ENCODE measurements at regions not wholly inside any gene's neighbourhood (a gene's known extent, or its start where the extent isn't known, plus 50 kb on each side); places are given as distances from the start of the nearest gene placed in this dataset.

GRCh38 chr4:57550198-57550597 is 440.0 kb upstream of the IGFBP7 start:
- DNase-seq: no peak

DNA sequence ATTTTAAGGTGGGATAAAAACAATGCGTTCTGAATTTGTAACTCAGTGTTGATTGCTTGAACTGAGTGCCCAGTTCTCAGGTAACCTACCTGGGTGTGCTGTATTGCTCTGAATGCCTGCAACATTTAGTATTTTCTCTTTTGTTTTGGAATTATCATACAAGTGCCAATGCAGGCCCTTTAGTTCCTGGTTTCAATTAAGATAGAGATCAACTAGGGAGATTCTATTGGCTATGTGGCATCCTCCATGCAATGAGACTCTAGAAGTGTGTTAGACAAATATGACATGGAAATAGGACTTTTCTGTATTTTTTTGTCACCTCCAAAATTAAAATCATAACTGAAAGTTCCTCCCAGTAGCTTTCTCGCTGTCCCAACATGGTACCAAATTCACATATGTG is 438.7 kb upstream of the IGFBP7 start:
- DNase-seq: no peak

DNA sequence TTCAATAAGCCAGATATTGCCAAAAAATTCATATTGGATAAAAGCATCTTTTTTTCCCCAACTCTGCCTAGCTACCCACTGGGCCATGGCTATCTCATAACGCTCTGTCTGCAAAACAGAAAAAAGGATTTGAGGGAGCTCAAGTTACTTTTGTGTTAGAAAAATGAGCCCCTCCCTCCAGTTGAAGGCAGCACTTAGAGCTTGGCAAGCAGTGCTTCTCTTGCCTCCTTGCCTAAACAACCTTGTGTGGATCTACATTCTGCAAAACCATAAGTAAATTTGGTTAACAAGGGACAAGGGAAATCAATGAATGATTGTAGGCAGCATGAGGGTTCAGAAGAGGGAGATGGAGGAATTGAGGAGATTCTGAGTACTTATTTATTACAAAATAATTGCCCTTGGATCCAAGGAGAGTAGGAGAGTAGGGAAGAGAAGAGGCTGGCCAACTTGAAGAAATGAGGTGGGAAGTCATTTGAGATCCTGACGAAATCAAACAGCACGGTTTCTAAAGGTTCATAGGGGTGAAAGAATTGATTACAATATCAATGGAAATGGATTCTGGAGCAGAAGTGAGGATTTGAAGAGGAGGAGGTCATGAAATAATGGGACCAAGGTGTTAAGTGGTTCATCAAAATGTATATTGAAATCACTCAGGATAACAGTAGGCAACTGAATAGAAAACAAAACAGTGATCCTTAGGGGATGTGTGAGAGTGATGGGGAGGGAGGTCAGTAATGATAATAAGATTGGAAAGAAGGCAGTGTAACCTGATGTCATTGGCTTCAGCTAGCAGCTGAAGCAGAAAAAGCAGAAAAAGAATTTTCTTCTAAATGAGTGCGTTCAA is 434.8 kb upstream of the IGFBP7 start:
- no peak for DNase-seq

GRCh38 chr4:57504797-57505530 is 394.8 kb upstream of the IGFBP7 start:
- no peak for DNase-seq

DNA sequence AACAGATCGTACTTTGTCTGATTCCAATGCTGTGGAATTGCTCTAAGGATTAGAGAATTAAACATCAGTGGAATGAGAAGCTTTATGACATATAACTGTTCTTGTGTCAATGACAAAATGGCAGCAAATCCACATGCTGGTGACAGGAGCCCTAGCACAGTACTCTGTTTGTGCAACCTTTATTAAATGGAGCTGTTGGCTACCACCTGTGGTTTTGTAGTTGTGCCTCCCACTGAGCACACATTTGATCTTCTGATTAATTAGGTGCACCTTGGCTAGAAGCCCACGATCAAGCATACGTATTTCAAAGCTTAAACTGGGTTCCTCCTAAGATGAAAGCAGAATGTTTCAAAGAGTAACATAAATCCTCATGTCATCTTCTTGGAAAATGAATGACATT is 394.0 kb upstream of the IGFBP7 start:
- DNase-seq: no peak

DNA sequence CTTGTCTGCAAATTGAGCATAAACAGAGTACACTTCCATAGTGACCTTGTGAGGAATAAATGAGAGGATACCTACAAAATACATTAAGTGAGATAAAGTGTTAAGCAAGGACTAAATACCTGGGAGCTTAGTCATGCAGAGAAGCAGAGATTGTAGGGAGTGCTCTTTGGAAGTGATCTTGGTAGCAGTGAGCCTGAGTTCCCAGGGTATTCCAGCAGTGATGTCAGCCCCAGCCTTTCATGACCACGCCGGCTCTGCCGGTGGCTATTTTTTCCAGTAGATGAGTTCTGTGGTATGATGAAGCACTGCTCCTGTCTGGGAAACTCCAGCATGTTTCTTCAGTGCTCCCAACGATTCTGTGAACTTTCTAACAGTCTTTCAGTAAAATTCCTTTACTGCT is 391.5 kb upstream of the IGFBP7 start:
- DNase-seq: no peak

- no peak for DNase-seq
These were observed 389.6 kb upstream of the IGFBP7 start for GRCh38 chr4:57499786-57500185.

DNA sequence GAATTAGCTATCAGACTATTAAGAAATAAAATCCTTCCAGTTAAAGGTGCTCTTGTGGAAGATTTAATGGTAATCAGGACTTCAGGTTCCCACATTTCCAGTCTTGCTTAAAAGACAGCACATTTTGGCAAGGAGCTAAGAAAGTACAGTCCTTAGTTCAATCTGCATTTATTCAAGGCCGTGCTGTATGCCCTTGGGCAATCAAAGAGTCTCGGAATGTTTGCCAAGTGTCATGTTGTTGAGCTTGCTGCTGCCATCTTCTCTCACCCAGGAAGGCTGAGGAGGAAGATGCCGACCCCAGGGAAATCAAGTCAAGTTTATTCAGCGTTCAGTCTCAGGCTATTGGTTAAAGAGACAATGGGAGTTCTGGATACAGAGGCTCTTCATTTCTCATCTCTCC is 388.1 kb upstream of the IGFBP7 start:
- DNase-seq: no peak

DNA sequence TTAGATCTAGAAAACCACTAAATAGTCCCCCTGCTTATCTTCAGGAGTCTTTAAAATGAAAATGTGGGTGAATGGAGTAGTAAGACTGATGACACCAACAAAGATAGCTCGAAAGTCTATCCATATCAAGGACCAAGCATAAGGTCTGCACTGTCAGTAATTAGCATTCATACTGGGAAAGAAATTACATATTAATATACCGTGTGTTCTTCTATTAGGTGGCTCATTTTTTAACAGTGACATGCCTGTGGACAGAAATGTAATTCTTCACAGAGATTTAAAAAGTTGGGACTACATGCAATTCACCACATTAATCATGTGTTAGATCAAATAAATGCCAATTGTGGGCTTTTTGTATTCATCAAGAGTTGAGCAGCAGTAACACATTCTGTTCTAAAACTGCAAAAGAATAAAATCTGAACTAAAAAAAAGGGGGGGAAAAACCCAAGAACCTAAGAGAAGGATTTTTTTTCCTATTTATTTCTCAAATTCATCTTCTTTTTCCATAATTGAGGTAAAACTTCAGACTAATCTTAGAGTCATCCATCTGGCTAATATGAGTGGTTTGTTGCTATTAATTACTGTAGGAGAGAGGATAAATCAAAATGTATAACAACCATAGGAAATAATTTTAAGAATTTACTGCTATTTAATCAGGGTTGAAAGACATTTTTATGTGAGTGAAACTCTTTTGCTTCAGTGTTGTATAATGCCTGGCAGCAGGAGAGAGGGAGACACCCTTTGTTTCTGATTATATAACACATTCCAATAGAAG is 386.7 kb upstream of the IGFBP7 start:
- no peak for DNase-seq

DNA sequence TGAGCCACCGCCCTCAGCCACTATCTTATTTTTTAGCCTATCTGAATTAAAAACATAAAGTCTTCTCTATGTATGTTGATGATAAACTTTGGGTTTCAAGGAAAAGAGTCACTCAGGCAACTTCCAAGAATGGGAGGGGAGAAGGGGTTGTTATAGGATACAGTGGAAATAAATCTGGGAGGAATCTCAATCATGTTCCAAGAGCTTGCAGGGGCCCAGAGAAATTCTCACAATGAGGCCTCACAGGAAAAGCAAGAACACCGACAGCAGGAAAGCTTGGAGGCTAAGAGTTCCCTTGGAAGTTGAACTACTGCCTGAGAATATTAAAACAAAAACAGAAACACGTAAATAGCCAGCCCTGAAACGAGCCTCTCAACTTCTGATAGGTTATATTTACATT is 384.6 kb upstream of the IGFBP7 start:
- no peak for DNase-seq

GRCh38 chr4:57492251-57492878 is 382.2 kb upstream of the IGFBP7 start:
- DNase-seq: no peak

GRCh38 chr4:57491388-57491787 is 381.2 kb upstream of the IGFBP7 start:
- no peak for DNase-seq

- DNase-seq: no peak
These were observed 380.5 kb upstream of the IGFBP7 start for GRCh38 chr4:57490520-57491255.

DNA sequence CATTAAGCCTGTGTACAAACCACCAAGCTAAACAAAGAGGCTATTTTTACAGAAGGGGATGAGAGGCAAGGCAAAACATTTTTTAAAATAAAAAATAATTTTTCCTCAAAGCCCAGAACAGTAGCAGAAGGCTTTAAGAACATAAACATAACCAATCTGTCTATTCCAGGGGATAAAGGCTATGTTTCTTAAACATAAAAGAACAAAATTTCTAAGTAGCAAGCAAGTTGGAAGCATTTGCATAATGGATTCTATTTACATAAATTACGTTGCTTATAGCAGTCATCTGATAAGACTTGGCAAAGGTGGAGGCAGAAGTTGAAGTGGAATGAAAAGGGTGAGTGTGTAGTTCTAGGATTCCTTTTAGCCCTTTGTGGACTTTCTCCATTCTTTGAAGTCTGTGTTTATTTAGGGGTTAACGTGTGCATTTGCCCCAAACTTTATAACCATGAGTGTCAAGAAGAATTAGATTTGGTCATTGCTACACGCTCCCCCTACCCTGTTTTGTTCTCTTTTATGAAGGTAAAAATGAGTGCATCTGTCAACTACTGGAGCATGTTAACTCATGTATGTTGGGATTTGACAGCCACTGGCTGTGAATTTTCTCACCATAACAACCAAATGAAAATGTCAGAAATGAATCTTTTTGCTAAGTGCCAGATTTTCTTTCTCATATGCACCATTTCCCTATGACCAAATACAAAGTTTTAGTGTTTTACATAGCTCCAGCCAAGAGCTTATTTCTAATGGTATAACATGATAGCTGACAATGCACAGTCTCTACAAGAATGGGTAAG is 378.4 kb upstream of the IGFBP7 start:
- no peak for DNase-seq

- DNase-seq: no peak
These were observed 365.2 kb upstream of the IGFBP7 start for GRCh38 chr4:57475424-57475823.

- no peak for DNase-seq
These were observed 355.3 kb upstream of the IGFBP7 start for GRCh38 chr4:57465321-57466056.

- no peak for DNase-seq
These were observed 352.7 kb upstream of the IGFBP7 start for GRCh38 chr4:57462843-57463242.

GRCh38 chr4:57460967-57461366 is 350.8 kb upstream of the IGFBP7 start:
- no peak for DNase-seq

- DNase-seq: no peak
These were observed 338.7 kb upstream of the IGFBP7 start for GRCh38 chr4:57448901-57449300.

- DNase-seq: no peak
These were observed 338.3 kb upstream of the IGFBP7 start for GRCh38 chr4:57448452-57448851.

DNA sequence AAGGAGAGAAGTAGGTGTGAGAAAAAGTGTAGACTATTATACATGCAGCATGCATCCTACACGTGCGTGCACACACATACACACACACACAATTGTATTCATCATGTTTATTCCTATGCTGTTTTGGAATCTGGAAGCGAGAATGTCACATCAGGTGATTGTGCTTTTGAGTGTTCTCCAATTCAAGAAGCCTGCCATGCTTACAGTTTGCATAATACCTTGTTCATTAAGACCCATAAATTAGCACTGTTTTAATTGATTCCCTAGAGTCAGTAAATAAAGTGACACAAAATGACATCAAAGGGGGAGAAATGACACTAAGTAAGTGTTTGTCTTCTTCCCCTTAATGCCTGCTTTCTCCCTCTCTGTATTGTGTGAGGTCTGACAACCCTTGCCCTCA is 336.1 kb upstream of the IGFBP7 start:
- DNase-seq: no peak
